PFSK-1 (cell line): ENCODE measurements at regions not wholly inside any gene's neighbourhood (a gene's known extent, or its start where the extent isn't known, plus 50 kb on each side); places are given as distances from the start of the nearest gene placed in this dataset.

Source experiments
- FOXP2 ChIP-seq: optimal IDR thresholded peaks from 2 replicates; pipeline ENCODE3; 2011; ENCODE audit warnings: borderline replicate concordance, control low read depth, inconsistent platforms; ENCODE audit not compliant: insufficient read depth; ENCODE audit errors: extremely low read length, extremely low read depth
- POLR2AphosphoS5 ChIP-seq: IDR thresholded peaks from 2 replicates; pipeline ENCODE4 v1.6.1; 2012; ENCODE audit warnings: low read depth, mild to moderate bottlenecking, control low read depth, low read length, moderate library complexity
- SIN3A ChIP-seq: IDR thresholded peaks from 2 replicates; pipeline ENCODE4 v1.6.1; 2012; ENCODE audit warnings: mild to moderate bottlenecking, low read length, moderate library complexity, borderline replicate concordance; ENCODE audit not compliant: insufficient read depth
- TAF1 ChIP-seq: IDR thresholded peaks from 2 replicates; pipeline ENCODE4 v1.6.1; 2012; ENCODE audit warnings: low read length, control low read depth, borderline replicate concordance; ENCODE audit not compliant: insufficient read depth
- TF ChIP-seq, protein P1 (sequence below), 2 experiments: IDR thresholded peaks; 2 replicates each; pipeline versions ENCODE4 v1.6.1 to v1.8.0; 2011 to 2012; ENCODE audit warnings: low read depth in 2 of 2, low read length in 2 of 2, control low read depth in 1 of 2, inconsistent platforms in 1 of 2, mild to moderate bottlenecking in 1 of 2, moderate library complexity in 1 of 2; ENCODE audit not compliant: insufficient read depth in 1 of 2

DNA sequence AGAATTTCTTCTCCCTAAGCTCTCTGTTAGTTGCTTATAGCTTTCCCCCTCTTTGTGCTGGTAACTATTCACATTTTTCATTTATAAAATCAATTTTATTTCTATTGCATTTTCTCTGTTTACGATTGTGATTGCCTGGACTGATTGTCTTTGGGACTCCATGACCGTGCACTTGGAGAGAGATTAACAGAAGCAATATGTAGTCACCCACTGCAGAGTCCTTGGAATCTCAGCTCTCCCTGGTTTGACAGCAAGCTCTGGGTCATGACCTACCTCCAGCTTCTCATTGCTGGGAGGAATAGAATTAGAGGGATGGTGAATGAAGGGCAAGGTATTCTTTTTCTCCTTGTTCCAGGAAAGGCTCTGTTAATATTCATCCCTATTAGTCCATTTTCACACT lies 398.2 kb downstream of the AACS start:
- TF ChIP-seq POLR2AphosphoS5 (no peak), TAF1 (no peak), SIN3A (no peak), FOXP2 (no peak)
- TF ChIP-seq, protein P1, sequence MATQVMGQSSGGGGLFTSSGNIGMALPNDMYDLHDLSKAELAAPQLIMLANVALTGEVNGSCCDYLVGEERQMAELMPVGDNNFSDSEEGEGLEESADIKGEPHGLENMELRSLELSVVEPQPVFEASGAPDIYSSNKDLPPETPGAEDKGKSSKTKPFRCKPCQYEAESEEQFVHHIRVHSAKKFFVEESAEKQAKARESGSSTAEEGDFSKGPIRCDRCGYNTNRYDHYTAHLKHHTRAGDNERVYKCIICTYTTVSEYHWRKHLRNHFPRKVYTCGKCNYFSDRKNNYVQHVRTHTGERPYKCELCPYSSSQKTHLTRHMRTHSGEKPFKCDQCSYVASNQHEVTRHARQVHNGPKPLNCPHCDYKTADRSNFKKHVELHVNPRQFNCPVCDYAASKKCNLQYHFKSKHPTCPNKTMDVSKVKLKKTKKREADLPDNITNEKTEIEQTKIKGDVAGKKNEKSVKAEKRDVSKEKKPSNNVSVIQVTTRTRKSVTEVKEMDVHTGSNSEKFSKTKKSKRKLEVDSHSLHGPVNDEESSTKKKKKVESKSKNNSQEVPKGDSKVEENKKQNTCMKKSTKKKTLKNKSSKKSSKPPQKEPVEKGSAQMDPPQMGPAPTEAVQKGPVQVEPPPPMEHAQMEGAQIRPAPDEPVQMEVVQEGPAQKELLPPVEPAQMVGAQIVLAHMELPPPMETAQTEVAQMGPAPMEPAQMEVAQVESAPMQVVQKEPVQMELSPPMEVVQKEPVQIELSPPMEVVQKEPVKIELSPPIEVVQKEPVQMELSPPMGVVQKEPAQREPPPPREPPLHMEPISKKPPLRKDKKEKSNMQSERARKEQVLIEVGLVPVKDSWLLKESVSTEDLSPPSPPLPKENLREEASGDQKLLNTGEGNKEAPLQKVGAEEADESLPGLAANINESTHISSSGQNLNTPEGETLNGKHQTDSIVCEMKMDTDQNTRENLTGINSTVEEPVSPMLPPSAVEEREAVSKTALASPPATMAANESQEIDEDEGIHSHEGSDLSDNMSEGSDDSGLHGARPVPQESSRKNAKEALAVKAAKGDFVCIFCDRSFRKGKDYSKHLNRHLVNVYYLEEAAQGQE (IDR thresholded peaks at IDR 0.05; ENCODE audit: insufficient read depth in 1 of 2, low read depth in 2 of 2, low read length in 2 of 2), result no peak

DNA sequence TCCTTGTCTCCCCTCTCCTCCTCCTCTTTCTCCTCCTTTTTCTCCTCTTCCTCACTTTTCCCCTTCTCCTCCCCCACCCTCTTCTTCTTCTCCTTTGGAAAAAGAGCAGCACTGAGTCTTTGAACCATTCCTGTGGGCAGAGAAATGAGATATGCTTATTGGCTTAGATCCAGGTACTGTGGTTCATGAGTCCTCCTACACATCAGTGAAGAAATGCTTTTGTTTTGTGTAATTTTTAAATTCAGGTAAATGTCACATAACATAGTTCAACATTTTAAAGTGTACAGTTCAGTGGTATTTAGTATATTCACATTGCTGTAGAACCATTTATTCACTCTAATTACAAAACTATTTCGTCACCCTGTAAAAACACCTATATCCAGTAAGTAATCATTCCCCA lies 402.1 kb downstream of the AACS start:
- TF ChIP-seq, protein P1 (IDR thresholded peaks at IDR 0.05; ENCODE audit: insufficient read depth in 1 of 2, low read depth in 2 of 2, low read length in 2 of 2), result no peak
- no peak for TF ChIP-seq POLR2AphosphoS5
- TF ChIP-seq SIN3A, result no peak
- TF ChIP-seq TAF1, result no peak
- no peak for TF ChIP-seq FOXP2

DNA sequence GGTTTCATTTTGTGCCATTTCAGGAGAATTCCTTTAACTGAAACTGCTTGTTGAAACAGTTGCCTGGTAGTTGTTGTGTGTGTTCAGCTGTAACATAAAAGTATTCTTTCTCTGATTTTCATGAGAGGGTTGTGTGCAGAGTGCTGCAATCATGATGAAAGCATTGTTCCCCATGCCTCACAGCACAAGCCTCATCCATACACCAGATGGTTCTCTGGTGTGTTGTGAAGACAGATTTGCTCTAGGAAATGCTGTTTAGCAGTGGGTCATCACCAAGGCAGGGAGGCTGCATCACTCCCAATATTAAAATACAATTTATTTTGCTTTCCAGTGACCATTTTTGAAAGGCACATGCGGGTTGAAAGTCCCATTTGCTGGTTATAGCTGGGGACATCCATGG lies 404.4 kb downstream of the AACS start:
- TF ChIP-seq, protein P1 (IDR thresholded peaks at IDR 0.05; ENCODE audit: insufficient read depth in 1 of 2, low read depth in 2 of 2, low read length in 2 of 2), result no peak

DNA sequence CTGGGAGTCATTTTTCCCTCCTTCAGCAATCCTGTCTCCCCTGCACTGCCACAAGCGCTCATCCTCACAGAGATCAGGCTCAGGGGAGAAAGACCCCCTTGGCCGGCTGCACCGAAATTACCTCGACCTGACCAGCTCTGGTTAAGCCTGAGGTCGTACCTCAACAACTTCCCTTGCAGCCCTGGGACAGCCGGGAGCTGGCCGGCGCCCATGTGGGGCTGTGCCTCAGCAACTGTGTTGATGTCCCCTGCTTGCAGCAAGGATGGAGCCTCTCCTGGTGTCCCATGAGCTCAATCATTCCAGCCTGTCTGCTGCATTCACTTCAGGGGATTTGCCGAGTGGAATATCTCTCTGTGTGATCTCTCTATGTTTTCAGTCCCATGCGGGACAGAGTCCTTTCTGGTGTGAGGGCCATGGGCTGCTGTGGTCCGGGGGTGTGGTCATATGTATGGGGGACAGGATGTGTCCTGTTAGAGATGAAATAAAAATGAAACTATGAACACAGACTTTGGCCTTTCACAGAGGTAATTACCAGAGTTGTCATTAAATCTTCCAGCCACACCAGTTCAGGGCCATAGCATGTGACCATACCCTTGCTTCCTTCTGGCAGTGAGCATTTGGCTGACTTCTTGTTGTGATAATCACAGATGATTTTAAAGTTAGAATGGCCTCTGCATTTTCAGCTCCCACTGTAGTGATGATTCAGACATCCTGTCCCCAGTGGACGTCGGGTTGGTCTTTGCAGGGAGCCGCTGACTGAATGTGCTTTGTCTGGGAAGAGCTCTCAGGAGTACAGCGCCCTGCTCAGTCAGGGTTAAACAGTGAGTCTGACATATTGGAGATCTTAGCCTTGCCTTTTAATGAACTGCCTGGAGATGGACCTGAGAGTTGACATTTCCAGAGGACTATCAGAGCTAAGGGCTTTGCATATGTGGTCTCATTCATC lies 405.9 kb downstream of the AACS start:
- TF ChIP-seq SIN3A (no peak), FOXP2 (no peak), POLR2AphosphoS5 (no peak), TAF1 (no peak)
- TF ChIP-seq, protein P1 (IDR thresholded peaks at IDR 0.05; ENCODE audit: insufficient read depth in 1 of 2, low read depth in 2 of 2, low read length in 2 of 2), result no peak
